ENCODE measurements at regions not wholly inside any gene's neighbourhood (a gene's known extent, or its start where the extent isn't known, plus 50 kb on each side); places are given as distances from the start of the nearest gene placed in this dataset.
"Not testable (repeated sequence)": the region's sequence is repeated elsewhere in the genome, so short reads cannot be mapped to it uniquely, and the experiment has no call there.

GRCh38 chr21:17295997-17296396, 216.8 kb upstream of the CXADR start:
- H3K9ac ChIP-seq = no peak overlapping the region
- no peaks in the 10 kb centered on the region for H3K36me3 ChIP-seq (ENCODE audit: low read depth)
- H3K27ac ChIP-seq = no peak overlapping the region
- no peaks in the 10 kb centered on the region for H4K20me1 ChIP-seq (ENCODE audit: insufficient read depth)
- H3K9me3 ChIP-seq (ENCODE audit: low read depth) = no peaks in the 10 kb centered on the region
- H3K4me1 ChIP-seq (ENCODE audit: insufficient read depth) = no peaks in the 10 kb centered on the region
- H3F3A ChIP-seq (ENCODE audit: insufficient read depth) = no peaks in the 10 kb centered on the region
- no peak for TF ChIP-seq EZH2phosphoT487 (IDR thresholded peaks at IDR 0.05; ENCODE audit: insufficient read depth, low read depth)
- no peak for TF ChIP-seq EZH2 (IDR thresholded peaks at IDR 0.05; ENCODE audit: insufficient read depth, poor library complexity, severe bottlenecking)
- no peaks in the 10 kb centered on the region for H3K9me2 ChIP-seq (ENCODE audit: insufficient read depth)
- H3K27me3 ChIP-seq (replicated peaks; ENCODE audit: insufficient read depth) = no peaks in the 10 kb centered on the region
- no peak for DNase-seq
- in situ Hi-C loops (cut with MboI) = no loop called here
- no peak overlapping the region for H3K4me3 ChIP-seq
- 25 to 27% methylated on average over 5 of the region's 5 CpGs for WGBS, 2 experiments (ENCODE audit: low coverage in 1 of 2, low lambda C conversion rate in 2 of 2, missing lambda C conversion rate in 2 of 2)
- no peaks in the 10 kb centered on the region for H3K79me2 ChIP-seq (ENCODE audit: insufficient read depth)
- H3K4me2 ChIP-seq (ENCODE audit: unreplicated experiment) = no peak overlapping the region
- no peak overlapping the region for H2AFZ ChIP-seq

GRCh38 chr21:17299576-17299975, 213.3 kb upstream of the CXADR start:
- H3F3A ChIP-seq (ENCODE audit: insufficient read depth); H3K27ac ChIP-seq; DNase-seq; H3K27me3 ChIP-seq (replicated peaks; ENCODE audit: insufficient read depth); H2AFZ ChIP-seq; H3K9ac ChIP-seq; H3K4me1 ChIP-seq (ENCODE audit: insufficient read depth); H4K20me1 ChIP-seq (ENCODE audit: insufficient read depth); in situ Hi-C loops (cut with MboI); H3K9me2 ChIP-seq (ENCODE audit: insufficient read depth); H3K4me3 ChIP-seq; H3K79me2 ChIP-seq (ENCODE audit: insufficient read depth); H3K4me2 ChIP-seq (ENCODE audit: unreplicated experiment); H3K36me3 ChIP-seq (ENCODE audit: low read depth); H3K9me3 ChIP-seq (ENCODE audit: low read depth): not testable (repeated sequence)
- 16 to 19% methylated on average over 1 of the region's 1 CpG for WGBS, 2 experiments (ENCODE audit: low coverage in 1 of 2, low lambda C conversion rate in 2 of 2, missing lambda C conversion rate in 2 of 2)

GRCh38 chr21:17327715-17328114, 185.1 kb upstream of the CXADR start:
- H3K27ac ChIP-seq; H3K79me2 ChIP-seq (ENCODE audit: insufficient read depth); H3K4me3 ChIP-seq; H4K20me1 ChIP-seq (ENCODE audit: insufficient read depth); H3K9ac ChIP-seq; H3K27me3 ChIP-seq (replicated peaks; ENCODE audit: insufficient read depth); DNase-seq; H3F3A ChIP-seq (ENCODE audit: insufficient read depth); H3K9me3 ChIP-seq (ENCODE audit: low read depth); H3K36me3 ChIP-seq (ENCODE audit: low read depth); H2AFZ ChIP-seq; in situ Hi-C loops (cut with MboI); H3K9me2 ChIP-seq (ENCODE audit: insufficient read depth); H3K4me2 ChIP-seq (ENCODE audit: unreplicated experiment); H3K4me1 ChIP-seq (ENCODE audit: insufficient read depth): not testable (repeated sequence)
- WGBS, 2 experiments (ENCODE audit: low coverage in 1 of 2, low lambda C conversion rate in 2 of 2, missing lambda C conversion rate in 2 of 2) = 61 to 67% methylated on average over 9 of the region's 9 CpGs

GRCh38 chr21:17334484-17334883, 178.4 kb upstream of the CXADR start:
- Histone ChIP-seq H3K9ac (no peak overlapping the region), H3F3A (ENCODE audit: insufficient read depth) (no peaks in the 10 kb centered on the region), H3K9me2 (ENCODE audit: insufficient read depth) (no peaks in the 10 kb centered on the region), H3K4me2 (ENCODE audit: unreplicated experiment) (no peak overlapping the region), H3K9me3 (ENCODE audit: low read depth) (no peaks in the 10 kb centered on the region), H3K79me2 (ENCODE audit: insufficient read depth) (no peaks in the 10 kb centered on the region), H3K36me3 (ENCODE audit: low read depth) (no peaks in the 10 kb centered on the region), H3K27me3 (replicated peaks; ENCODE audit: insufficient read depth) (no peaks in the 10 kb centered on the region), H3K4me1 (ENCODE audit: insufficient read depth) (no peaks in the 10 kb centered on the region), H2AFZ (no peak overlapping the region), H3K27ac (no peak overlapping the region), H4K20me1 (ENCODE audit: insufficient read depth) (no peaks in the 10 kb centered on the region), H3K4me3 (no peak overlapping the region)
- no peak for TF ChIP-seq EZH2 (IDR thresholded peaks at IDR 0.05; ENCODE audit: insufficient read depth, poor library complexity, severe bottlenecking)
- no peak for TF ChIP-seq EZH2phosphoT487 (IDR thresholded peaks at IDR 0.05; ENCODE audit: insufficient read depth, low read depth)
- in situ Hi-C loops (cut with MboI) = no loop called here
- DNase-seq = no peak
- WGBS, 2 experiments (ENCODE audit: low coverage in 1 of 2, low lambda C conversion rate in 2 of 2, missing lambda C conversion rate in 2 of 2) = 16 to 23% methylated on average over 3 of the region's 3 CpGs

- TF ChIP-seq EZH2 (IDR thresholded peaks at IDR 0.05; ENCODE audit: insufficient read depth, poor library complexity, severe bottlenecking) = no peak
- no peak for TF ChIP-seq EZH2phosphoT487 (IDR thresholded peaks at IDR 0.05; ENCODE audit: insufficient read depth, low read depth)
- no peak overlapping the region for H3K27ac ChIP-seq
- H3K9ac ChIP-seq = no peak overlapping the region
- no peak overlapping the region for H3K4me2 ChIP-seq (ENCODE audit: unreplicated experiment)
- no peaks in the 10 kb centered on the region for H3K9me2 ChIP-seq (ENCODE audit: insufficient read depth)
- no peak for DNase-seq
- in situ Hi-C loops (cut with MboI) = no loop called here
- H3K9me3 ChIP-seq (ENCODE audit: low read depth) = no peaks in the 10 kb centered on the region
- no peaks in the 10 kb centered on the region for H3F3A ChIP-seq (ENCODE audit: insufficient read depth)
- WGBS, 2 experiments (ENCODE audit: low coverage in 1 of 2, low lambda C conversion rate in 2 of 2, missing lambda C conversion rate in 2 of 2) = 4 to 9% methylated on average over 3 of the region's 3 CpGs
- no peak overlapping the region for H3K4me3 ChIP-seq
- H3K4me1 ChIP-seq (ENCODE audit: insufficient read depth) = no peaks in the 10 kb centered on the region
- H3K27me3 ChIP-seq (replicated peaks; ENCODE audit: insufficient read depth) = no peaks in the 10 kb centered on the region
- no peaks in the 10 kb centered on the region for H3K36me3 ChIP-seq (ENCODE audit: low read depth)
- no peak overlapping the region for H2AFZ ChIP-seq
- H3K79me2 ChIP-seq (ENCODE audit: insufficient read depth) = no peaks in the 10 kb centered on the region
- no peaks in the 10 kb centered on the region for H4K20me1 ChIP-seq (ENCODE audit: insufficient read depth)
Measured at GRCh38 chr21:17340081-17340480, 172.8 kb upstream of the CXADR start.

Data from GM23248 (cell line).